ENCODE measurements at regions not wholly inside any gene's neighbourhood (a gene's known extent, or its start where the extent isn't known, plus 50 kb on each side); places are given as distances from the start of the nearest gene placed in this dataset.

DNA sequence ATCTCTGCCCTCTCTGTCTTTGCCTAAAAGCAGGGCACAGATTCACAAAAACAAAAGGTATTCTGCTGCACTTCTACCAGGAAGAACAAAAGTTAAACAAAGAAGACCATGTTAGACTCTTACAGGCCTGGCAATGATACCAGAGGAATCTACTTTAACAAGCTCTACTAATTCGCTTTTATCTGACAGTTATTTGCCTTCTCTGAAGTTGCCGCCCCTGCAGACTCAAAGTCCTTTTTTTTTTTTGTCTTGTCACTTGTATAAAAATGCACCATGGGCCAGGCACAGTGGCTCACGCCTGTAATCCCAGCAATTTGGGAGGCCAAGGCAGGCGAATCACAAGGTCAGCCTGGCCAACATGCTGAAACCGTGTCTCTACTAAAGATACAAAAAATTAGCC lies 176.5 kb upstream of the UBL3 start:
- no peak for TF ChIP-seq POLR2A (IDR thresholded peaks at IDR 0.05)
- TF ChIP-seq, protein P1, sequence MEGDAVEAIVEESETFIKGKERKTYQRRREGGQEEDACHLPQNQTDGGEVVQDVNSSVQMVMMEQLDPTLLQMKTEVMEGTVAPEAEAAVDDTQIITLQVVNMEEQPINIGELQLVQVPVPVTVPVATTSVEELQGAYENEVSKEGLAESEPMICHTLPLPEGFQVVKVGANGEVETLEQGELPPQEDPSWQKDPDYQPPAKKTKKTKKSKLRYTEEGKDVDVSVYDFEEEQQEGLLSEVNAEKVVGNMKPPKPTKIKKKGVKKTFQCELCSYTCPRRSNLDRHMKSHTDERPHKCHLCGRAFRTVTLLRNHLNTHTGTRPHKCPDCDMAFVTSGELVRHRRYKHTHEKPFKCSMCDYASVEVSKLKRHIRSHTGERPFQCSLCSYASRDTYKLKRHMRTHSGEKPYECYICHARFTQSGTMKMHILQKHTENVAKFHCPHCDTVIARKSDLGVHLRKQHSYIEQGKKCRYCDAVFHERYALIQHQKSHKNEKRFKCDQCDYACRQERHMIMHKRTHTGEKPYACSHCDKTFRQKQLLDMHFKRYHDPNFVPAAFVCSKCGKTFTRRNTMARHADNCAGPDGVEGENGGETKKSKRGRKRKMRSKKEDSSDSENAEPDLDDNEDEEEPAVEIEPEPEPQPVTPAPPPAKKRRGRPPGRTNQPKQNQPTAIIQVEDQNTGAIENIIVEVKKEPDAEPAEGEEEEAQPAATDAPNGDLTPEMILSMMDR (IDR thresholded peaks at IDR 0.05): no peak
